ENCODE measurements at regions not wholly inside any gene's neighbourhood (a gene's known extent, or its start where the extent isn't known, plus 50 kb on each side); places are given as distances from the start of the nearest gene placed in this dataset.

- no peak overlapping the region for H3K4me3 ChIP-seq
- H3K27me3 ChIP-seq (replicated peaks), result no peaks in the 10 kb centered on the region
- peaks cover 27% of the 10 kb centered on the region for H3K4me1 ChIP-seq (replicated peaks)
- no peaks in the 10 kb centered on the region for H3K9me3 ChIP-seq (replicated peaks)
- peak in 1 of 2 experiments; percentile 40 for DNase-seq (ENCODE audit: low read depth in 1 of 2, low spot score in 2 of 2)
- H3K27ac ChIP-seq, result peak overlapping the region; percentile 49
- no peaks in the 10 kb centered on the region for H3K36me3 ChIP-seq
Measured at GRCh38 chr3:55185380-55185779, 257.5 kb upstream of the LRTM1 start.

- H3K4me1 ChIP-seq (replicated peaks), result peaks cover 9% of the 10 kb centered on the region
- no peak overlapping the region for H3K4me3 ChIP-seq
- no peaks in the 10 kb centered on the region for H3K27me3 ChIP-seq (replicated peaks)
- no peak overlapping the region for H3K27ac ChIP-seq
- no peaks in the 10 kb centered on the region for H3K36me3 ChIP-seq
- no peaks in the 10 kb centered on the region for H3K9me3 ChIP-seq (replicated peaks)
- no peak for DNase-seq (ENCODE audit: low read depth in 1 of 2, low spot score in 2 of 2)
Measured at GRCh38 chr3:55183201-55183600, 255.3 kb upstream of the LRTM1 start.

DNA sequence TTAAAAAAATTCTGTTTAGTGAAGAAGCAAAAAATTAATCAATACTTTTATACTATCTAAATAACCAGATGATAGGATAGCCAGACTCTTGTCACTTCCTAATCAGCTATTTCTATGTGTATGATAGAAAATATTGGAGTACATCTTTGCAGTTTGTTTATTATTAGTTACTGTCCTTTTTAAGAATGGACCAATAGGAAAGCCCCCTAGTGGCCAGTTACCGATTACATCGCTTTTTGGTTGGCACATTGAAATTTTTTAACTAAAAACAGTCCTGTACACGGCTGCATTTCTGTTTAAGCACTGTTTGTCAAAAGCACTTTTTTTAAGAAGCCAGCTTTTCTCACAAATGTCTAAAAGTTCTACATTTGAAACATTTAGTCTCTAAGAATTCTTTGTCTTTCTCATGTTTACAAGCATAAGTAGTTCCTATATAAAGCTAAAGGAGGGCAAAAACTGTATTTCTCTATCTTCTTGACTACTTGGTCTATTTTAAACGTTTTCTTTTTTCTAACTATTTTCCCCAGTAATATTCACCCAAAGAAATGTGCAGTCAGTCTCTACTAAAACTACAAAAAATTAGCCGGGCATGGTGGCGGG is 253.2 kb upstream of the LRTM1 start:
- Histone ChIP-seq H3K36me3 (no peaks in the 10 kb centered on the region), H3K9me3 (replicated peaks) (no peaks in the 10 kb centered on the region), H3K4me3 (no peak overlapping the region), H3K4me1 (replicated peaks) (peaks cover 9% of the 10 kb centered on the region), H3K27ac (no peak overlapping the region), H3K27me3 (replicated peaks) (no peaks in the 10 kb centered on the region)
- peak in 1 of 2 experiments; percentile 38 for DNase-seq (ENCODE audit: low read depth in 1 of 2, low spot score in 2 of 2)

GRCh38 chr3:55180161-55180560 is 252.3 kb upstream of the LRTM1 start:
- Histone ChIP-seq H3K9me3 (replicated peaks) (no peaks in the 10 kb centered on the region), H3K27me3 (replicated peaks) (no peaks in the 10 kb centered on the region), H3K4me3 (no peak overlapping the region), H3K36me3 (no peaks in the 10 kb centered on the region), H3K27ac (no peak overlapping the region), H3K4me1 (replicated peaks) (peaks cover 1% of the 10 kb centered on the region)
- DNase-seq (ENCODE audit: low read depth in 1 of 2, low spot score in 2 of 2), result no peak

GRCh38 chr3:55178336-55178735 is 250.5 kb upstream of the LRTM1 start:
- Histone ChIP-seq H3K9me3 (replicated peaks) (no peaks in the 10 kb centered on the region), H3K4me1 (replicated peaks) (no peaks in the 10 kb centered on the region), H3K4me3 (no peak overlapping the region), H3K36me3 (no peaks in the 10 kb centered on the region), H3K27ac (no peak overlapping the region), H3K27me3 (replicated peaks) (no peaks in the 10 kb centered on the region)
- DNase-seq (ENCODE audit: low read depth in 1 of 2, low spot score in 2 of 2), result no peak

DNA sequence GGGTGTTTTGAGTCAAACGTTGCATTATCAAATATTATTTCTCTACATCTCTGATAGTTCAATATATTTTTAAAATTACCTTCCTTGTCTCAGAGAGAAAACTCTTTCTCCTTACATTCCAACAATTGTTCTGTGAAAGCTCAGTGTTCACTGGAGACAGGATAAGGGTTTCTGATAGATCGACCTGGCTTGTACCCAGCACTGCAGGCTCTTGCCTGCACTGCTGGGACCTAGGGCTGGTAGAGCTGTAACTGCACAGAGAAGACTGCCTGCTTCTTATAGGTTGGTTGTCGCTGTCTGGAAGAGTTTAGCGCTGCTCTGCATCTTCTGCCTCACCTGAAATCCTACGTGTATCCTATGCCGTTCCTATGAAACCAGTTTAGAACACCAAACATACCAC is 249.9 kb upstream of the LRTM1 start:
- Histone ChIP-seq H3K27me3 (replicated peaks) (no peaks in the 10 kb centered on the region), H3K27ac (no peak overlapping the region), H3K4me3 (no peak overlapping the region), H3K36me3 (no peaks in the 10 kb centered on the region), H3K4me1 (replicated peaks) (no peaks in the 10 kb centered on the region), H3K9me3 (replicated peaks) (no peaks in the 10 kb centered on the region)
- no peak for DNase-seq (ENCODE audit: low read depth in 1 of 2, low spot score in 2 of 2)

- no peaks in the 10 kb centered on the region for H3K27me3 ChIP-seq (replicated peaks)
- H3K4me1 ChIP-seq (replicated peaks), result peaks cover 2% of the 10 kb centered on the region
- H3K9me3 ChIP-seq (replicated peaks), result no peaks in the 10 kb centered on the region
- no peak overlapping the region for H3K27ac ChIP-seq
- no peak overlapping the region for H3K4me3 ChIP-seq
- no peaks in the 10 kb centered on the region for H3K36me3 ChIP-seq
- DNase-seq (ENCODE audit: low read depth in 1 of 2, low spot score in 2 of 2), result no peak
Measured at GRCh38 chr3:55175423-55175822, 247.6 kb upstream of the LRTM1 start.

DNA sequence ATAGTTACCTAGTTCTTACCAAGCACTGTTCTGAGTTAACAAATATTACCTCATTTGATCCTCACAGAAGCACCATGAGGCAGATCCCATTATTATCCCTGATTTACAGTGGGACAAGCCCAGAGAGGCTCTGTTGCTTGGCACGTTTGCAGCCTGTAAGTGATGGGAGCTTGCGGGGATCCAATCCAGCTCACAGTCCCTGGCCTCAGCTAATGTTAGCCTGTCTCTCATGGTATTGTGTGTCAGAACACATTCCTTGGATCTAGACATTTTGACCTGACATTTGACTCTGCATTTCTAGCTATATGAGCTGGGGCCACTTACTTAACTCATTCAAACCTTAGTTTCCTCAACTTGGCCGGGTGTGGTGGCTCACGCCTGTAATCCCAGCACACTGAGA is 246.9 kb upstream of the LRTM1 start:
- no peaks in the 10 kb centered on the region for H3K36me3 ChIP-seq

GRCh38 chr3:55173504-55173903 is 245.6 kb upstream of the LRTM1 start:
- Histone ChIP-seq H3K36me3 (no peaks in the 10 kb centered on the region), H3K27me3 (replicated peaks) (no peaks in the 10 kb centered on the region), H3K4me3 (no peak overlapping the region), H3K27ac (no peak overlapping the region), H3K4me1 (replicated peaks) (peaks cover 21% of the 10 kb centered on the region), H3K9me3 (replicated peaks) (no peaks in the 10 kb centered on the region)
- no peak for DNase-seq (ENCODE audit: low read depth in 1 of 2, low spot score in 2 of 2)

More for the DNA sequence above, 246.9 kb upstream of the LRTM1 start:
- Histone ChIP-seq H3K9me3 (replicated peaks) (no peaks in the 10 kb centered on the region), H3K4me3 (no peak overlapping the region), H3K27me3 (replicated peaks) (no peaks in the 10 kb centered on the region), H3K4me1 (replicated peaks) (peaks cover 9% of the 10 kb centered on the region), H3K27ac (no peak overlapping the region)
- no peak for DNase-seq (ENCODE audit: low read depth in 1 of 2, low spot score in 2 of 2)

DNA sequence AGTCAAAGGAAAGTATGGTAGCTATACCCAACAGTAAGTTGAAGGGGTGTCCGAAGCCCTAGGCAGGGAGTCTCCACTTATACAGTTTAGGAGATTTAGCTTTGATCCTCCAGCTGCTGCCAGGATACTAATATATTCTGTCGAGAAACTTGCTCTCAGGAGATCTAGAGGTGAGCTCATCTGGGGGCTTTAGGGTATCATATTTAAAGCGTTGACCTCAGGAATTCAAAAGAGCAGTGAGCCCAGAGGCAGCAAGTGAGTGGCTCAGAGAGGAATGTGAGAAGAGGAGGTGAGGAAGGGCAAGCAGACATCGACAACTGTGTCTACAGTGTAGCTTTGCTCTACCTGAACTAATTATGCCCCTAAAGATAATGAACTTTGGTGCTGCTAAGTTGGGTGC is 245.1 kb upstream of the LRTM1 start:
- DNase-seq (ENCODE audit: low read depth in 1 of 2, low spot score in 2 of 2), result no peak
- Histone ChIP-seq H3K4me1 (replicated peaks) (peaks cover 27% of the 10 kb centered on the region), H3K27me3 (replicated peaks) (no peaks in the 10 kb centered on the region), H3K27ac (no peak overlapping the region), H3K4me3 (no peak overlapping the region), H3K9me3 (replicated peaks) (no peaks in the 10 kb centered on the region), H3K36me3 (no peaks in the 10 kb centered on the region)

GRCh38 chr3:55170444-55170843 is 242.6 kb upstream of the LRTM1 start:
- Histone ChIP-seq H3K9me3 (replicated peaks) (no peaks in the 10 kb centered on the region), H3K36me3 (no peaks in the 10 kb centered on the region), H3K4me3 (no peak overlapping the region), H3K27ac (peak overlapping the region; percentile 90), H3K4me1 (replicated peaks) (peaks cover 52% of the 10 kb centered on the region), H3K27me3 (replicated peaks) (no peaks in the 10 kb centered on the region)
- DNase-seq (ENCODE audit: low read depth in 1 of 2, low spot score in 2 of 2), result no peak

- Histone ChIP-seq H3K9me3 (replicated peaks) (no peaks in the 10 kb centered on the region), H3K4me3 (no peak overlapping the region), H3K27me3 (replicated peaks) (no peaks in the 10 kb centered on the region), H3K36me3 (no peaks in the 10 kb centered on the region), H3K27ac (peak overlapping the region; percentile 90), H3K4me1 (replicated peaks) (peaks cover 60% of the 10 kb centered on the region)
- DNase-seq (ENCODE audit: low read depth in 1 of 2, low spot score in 2 of 2), result peak; percentile 68 to 88
Measured at GRCh38 chr3:55169608-55170072, 241.8 kb upstream of the LRTM1 start.

DNA sequence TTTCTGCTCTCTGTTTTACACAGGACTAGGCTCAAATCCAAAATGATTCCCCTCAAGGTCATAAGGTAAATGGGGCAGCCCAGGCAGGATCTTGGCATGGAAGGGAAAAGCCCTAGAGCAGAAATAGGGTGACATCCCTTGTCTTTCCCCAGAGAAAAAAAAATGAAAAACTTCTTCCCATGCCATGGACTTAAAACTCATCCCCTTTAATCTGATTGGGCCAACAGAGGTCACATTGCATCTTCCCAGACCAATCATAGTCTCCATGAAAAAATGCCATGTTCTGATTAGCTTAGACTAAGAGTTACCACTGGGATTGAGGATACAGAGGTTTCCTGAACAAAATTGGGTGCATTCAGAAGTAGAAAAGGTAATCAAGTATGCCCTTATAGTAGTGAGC is 241.3 kb upstream of the LRTM1 start:
- no peaks in the 10 kb centered on the region for H3K9me3 ChIP-seq (replicated peaks)
- H3K36me3 ChIP-seq, result no peaks in the 10 kb centered on the region
- H3K4me1 ChIP-seq (replicated peaks), result peaks cover 64% of the 10 kb centered on the region
- no peaks in the 10 kb centered on the region for H3K27me3 ChIP-seq (replicated peaks)
- no peak for DNase-seq (ENCODE audit: low read depth in 1 of 2, low spot score in 2 of 2)
- H3K27ac ChIP-seq, result peak overlapping the region; percentile 90
- no peak overlapping the region for H3K4me3 ChIP-seq

DNA sequence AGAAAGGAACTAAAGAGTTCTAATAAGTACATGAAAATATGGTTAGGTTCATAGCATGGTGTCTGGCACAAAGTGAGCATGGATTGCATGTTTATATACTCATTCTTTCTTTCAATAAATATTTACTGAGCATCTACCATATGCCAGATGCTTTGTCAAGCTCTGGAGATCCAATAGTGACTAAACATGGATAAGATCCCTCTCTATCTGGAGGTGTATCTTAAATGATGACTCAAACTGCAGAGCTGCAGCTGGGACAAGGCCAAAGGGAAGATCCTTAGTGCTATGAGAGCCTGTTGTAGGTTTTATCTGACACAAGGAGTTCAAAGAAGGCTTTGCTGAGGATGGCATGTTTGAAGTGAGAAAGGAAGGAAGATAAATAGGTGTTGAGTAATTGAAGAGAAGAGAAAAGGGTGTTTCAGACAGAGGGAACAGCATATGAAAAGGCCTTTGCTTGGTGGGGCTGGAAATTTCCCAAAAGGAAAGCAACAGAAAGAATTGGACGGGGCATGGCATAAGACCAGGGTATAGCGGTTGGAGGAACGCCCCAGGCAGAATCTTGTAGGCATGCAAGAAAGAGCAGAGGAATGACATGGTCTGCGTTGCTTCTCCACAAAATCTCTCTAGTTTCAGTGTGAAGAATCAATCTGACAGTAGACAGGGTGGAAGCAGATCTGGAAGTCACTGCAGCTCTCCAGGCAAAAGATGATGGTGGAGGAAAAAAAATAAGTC is 239.9 kb upstream of the LRTM1 start:
- Histone ChIP-seq H3K36me3 (no peaks in the 10 kb centered on the region), H3K4me3 (no peak overlapping the region), H3K27me3 (replicated peaks) (no peaks in the 10 kb centered on the region), H3K27ac (no peak overlapping the region; the same call in 1 of the 2 replicates), H3K4me1 (replicated peaks) (peaks cover 64% of the 10 kb centered on the region), H3K9me3 (replicated peaks) (no peaks in the 10 kb centered on the region)
- peak in 1 of 2 experiments; percentile 57 for DNase-seq (ENCODE audit: low read depth in 1 of 2, low spot score in 2 of 2)

Measured in SJSA1 (cell line).